GM21515 (cell line): ENCODE measurements at regions not wholly inside any gene's neighbourhood (a gene's known extent, or its start where the extent isn't known, plus 50 kb on each side); places are given as distances from the start of the nearest gene placed in this dataset.

Experiments
- ATAC-seq: cut with Tn5 transposase; IDR thresholded peaks from one replicate; pipeline ENCODE4 v1.9.1; 2021; ENCODE audit not compliant: unreplicated experiment

- ATAC-seq, result no peak
Observed at GRCh38 chr6:126091466-126091865, 105.1 kb downstream of the TRMT11 start.

DNA sequence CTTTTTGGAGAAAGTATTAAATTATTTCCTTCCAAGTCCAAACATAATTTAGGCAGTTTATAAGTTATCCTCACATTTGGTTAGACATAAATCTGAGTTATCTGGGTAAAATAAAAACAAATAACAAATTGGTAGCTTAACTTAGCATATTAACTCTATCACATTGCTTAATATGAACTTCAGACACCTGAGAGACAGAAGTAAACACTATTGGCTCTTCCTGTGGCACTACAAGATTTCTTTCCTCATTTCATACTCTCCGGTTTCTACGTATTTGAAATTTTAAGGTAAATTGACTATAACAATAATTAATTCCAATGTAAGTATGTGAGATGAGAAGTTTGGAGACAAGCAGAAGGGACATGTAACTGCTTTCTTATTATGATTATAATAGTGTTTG, 106.8 kb downstream of the TRMT11 start:
- no peak for ATAC-seq

GRCh38 chr6:126094411-126094810, 108.1 kb downstream of the TRMT11 start:
- no peak for ATAC-seq

DNA sequence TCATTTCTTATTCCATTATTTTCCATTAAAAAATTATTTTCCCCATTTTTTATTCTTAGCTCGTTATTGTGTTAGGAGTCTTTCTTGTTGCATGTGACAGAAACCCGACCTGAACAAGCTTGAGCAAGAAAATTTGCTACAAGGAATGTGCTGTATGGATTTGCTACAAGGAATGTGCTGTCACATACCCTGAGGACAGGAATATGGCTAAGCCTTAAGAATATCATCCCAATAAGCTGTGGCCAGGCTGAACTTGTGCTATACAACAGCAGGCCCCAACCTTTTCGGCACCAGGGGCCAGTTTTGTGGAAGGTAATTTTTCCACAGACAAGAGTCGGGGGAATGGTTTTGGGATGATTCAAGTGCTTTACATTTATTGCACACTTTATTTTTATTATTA, 114.0 kb downstream of the TRMT11 start:
- no peak for ATAC-seq

DNA sequence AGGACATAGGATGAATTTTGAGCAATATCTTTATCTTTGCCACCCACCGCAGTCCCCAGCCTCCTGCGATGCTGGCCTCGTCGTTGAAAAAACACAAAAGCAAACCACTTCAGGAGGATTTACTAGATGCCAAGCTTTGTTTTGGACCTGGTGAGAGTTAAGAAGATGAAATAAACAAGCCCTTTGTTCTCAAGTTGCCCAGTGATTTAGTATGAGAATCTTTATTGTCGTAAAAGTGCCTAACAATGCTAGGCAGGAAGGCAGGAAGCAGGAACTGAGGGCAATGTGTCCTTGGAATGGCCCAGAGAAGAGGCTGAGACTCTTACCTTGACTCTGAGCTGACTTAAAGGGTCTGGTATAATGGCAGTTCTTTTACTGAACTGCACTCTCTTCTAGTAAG, 116.0 kb downstream of the TRMT11 start:
- ATAC-seq, result no peak

DNA sequence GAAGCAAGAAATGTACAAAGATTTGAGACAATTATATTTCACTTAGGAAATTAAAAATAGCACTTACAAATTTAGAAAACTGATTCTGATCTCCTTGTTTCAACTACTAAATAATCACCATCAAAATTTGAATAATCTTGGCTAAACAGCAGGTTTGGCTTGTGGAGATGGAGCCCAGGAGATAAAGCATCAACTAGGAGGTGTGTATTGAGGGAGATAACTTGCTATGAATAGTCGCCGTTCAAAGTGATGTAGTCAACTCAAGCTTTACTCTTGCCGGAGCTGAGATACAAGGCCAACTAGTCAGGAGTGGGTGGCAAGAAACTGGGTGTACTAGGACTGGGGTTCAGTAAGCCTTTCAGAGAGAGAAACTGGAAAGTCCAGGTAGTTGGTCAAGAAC, 117.7 kb downstream of the TRMT11 start:
- ATAC-seq, result no peak

- no peak for ATAC-seq
Observed at GRCh38 chr6:126107475-126108166, 121.3 kb downstream of the TRMT11 start.

DNA sequence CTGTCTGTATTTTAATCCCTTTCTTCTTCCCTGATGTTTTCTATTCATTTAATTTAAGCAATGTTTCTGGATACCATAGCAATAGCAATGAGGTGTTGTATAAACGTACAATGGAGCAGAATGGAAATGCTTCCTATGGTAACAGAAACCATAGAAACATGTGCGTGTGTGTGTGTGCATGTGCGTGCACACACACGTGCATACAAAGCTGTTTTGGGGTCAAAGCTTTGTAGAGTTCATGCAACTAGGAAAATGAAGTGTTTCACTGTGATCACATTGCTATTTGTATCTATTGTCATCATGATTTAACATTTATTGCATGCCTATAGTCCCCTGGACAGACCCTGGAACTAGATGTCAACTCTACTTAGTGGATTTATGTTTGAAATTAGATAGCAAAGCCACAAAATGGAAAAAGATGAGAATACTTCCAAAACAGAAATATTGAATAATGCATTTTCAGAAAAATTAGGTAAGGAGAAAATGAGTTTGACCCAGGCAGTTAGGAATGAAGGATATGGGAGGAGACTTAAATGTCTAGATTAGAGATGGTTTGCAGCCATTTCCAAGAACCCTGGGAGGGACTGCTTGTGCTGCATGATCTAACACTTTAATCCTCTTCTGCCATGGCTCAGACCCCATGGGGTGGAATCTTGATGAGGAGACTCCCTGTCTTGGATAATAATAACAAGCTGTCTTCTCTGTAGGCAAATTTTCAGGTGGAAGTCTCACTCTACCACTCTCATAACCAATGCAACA, 124.4 kb downstream of the TRMT11 start:
- no peak for ATAC-seq

GRCh38 chr6:126111327-126111726, 125.0 kb downstream of the TRMT11 start:
- no peak for ATAC-seq

GRCh38 chr6:126112171-126112632, 125.9 kb downstream of the TRMT11 start:
- no peak for ATAC-seq

DNA sequence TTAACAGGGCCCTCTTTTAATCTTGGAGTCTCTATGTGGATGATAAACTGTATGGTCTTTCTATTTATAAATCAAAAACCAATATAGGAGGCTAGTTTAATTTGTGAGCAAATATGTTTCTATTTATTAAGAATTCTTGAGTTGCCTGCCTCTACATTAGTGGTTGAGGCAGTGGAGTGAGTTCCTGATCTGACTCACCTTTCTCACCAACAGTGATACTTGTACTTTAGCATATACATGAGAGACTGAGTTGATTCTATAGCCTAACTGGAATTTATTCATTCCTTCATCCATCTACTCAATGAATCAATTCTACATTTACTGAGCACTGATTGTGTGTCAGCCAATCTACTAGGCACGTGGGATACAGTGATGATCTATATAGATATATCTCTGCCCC, 126.9 kb downstream of the TRMT11 start:
- no peak for ATAC-seq

DNA sequence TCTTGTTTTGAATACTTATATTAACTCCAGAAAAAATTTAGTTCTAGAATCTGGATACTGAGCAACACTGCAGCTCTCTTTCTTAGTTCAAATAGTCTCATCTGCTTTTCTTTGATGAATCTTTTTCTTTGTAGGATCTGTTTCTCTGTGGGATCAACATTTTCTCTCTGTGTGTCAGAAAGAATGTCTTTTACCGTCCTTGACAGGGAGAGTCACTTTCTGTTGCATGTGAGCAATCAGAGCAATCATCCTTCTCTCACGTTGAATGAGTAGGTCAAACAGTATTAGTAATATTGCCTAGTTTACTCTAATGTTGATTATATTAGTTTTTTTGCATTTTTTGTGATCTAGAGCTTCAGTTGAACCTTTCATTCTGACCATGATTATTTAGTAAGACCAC, 130.9 kb downstream of the TRMT11 start:
- ATAC-seq, result no peak

DNA sequence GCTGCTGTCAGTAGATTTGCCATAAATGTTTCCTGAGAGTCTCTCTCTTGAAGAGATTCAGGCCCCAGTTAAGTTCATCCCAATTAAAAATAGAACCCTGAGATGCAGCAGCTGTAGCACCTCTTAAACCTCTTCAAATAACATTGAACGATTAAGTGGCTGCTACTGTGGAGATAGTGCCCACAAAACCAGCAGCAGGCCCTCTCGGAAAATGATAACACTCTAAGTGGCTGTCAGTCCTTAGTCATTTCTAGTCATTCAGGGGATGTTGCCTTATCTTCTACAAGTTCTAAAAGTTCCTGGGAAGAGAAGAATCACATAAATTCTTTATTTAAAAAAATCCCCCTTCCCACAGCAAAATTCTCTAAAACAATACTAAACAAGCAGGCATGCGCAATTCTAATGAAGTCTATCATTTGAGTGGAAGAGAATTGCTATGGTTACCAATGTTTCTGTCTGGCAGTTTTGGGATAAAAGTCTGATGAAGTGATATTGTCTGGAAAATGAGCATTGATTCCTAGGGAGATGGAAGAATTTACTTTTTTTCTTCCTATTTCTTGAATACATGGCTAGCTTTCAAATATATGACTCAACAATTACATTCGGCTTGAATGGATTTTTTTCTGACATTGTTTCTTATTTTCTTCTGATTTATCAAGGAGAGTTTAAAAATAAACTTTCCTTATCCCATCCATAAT, 131.9 kb downstream of the TRMT11 start:
- no peak for ATAC-seq

DNA sequence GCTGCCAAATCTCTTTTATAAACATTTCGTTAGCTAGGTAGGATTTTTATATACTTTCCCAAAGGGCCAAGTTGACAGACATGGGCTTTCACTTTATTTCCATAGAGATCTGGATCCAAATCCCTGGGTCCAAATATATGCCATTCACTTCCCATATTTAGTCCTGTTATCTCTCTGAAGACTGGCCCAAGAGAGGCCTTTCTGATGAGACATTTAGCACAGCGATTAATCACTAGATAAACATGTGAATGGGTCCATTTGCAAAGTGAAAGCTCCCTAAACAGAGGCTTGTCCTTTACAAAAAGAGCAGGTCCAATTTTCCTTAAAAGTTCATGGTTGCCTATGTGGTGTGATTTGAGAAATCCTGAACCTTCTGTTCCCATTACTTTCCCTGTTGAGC, 132.6 kb downstream of the TRMT11 start:
- ATAC-seq, result no peak

DNA sequence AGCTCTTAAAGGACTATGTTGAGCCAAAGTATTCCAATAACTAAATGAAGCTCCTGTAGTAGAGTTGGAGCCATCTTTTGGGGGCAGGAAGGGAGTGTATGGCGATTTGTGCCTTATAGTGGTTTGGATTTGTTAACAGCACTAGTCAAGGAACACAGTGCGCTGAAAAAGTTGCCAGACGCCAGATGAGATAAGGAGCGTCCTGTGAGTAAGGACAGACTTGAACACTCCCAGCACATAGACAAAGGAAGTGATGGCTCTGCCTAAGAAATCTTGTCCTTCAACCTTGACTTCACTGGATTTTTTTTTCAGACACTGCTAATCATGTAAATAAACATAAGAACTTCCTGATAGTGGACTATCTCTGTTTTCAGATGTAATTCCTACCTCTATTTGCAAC, 136.9 kb downstream of the TRMT11 start:
- ATAC-seq, result no peak

GRCh38 chr6:126127659-126128058, 141.3 kb downstream of the TRMT11 start:
- no peak for ATAC-seq

DNA sequence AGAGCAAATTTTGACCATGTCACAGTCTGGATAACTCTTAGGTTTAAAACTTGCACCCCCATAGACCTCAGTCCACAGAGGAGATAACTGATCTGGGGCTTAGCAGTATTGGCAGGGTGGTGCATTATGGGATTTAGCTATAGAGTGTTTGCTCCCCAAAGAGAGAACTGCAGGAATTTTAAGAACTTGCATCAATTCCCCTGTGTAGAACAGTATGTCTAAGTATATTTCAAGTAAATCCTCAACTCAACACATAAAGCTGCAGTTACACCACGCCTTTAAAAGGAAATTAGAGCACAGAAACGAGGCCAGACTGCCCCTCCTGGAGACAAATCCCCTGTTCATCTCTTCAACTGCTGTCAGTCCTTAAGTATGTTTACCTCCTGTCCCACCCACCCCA, 144.9 kb downstream of the TRMT11 start:
- ATAC-seq, result no peak

DNA sequence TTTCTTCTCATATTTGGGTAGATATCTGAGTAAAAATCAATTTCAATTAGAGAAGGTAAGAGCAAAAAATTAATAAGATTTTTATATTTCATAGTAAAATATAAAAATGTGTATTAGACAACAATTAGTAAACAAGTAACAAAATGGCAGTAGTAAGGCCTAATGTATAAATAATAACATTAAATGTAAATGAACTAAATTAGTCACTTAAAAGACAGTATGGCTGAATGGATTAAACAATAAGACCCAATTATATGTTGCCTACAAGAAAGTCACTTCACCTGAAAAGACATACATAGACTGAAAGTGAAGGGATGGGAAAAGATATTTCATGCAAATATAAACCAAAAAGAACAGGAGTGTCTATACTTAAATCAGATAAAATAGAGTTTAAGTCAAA, 147.6 kb downstream of the TRMT11 start:
- ATAC-seq, result no peak

DNA sequence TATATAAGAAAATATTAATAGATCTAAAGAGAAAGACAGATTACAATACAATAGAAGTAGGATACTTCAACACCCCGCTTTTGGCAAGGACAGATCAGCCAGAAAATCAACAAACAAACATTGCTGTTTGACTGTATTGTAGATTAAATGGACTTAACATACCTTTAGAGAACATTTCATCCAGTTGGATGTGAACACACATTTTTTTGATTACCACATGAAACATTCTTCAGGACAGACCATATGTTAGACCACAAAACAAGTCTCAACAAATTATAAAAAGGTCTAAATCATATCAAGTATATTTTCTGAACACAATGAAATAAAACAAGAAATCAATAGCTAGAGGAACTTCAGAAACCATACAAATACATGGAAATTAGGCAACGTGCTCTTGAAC, 148.2 kb downstream of the TRMT11 start:
- ATAC-seq, result no peak

- ATAC-seq, result no peak
Observed at GRCh38 chr6:126140015-126140414, 153.7 kb downstream of the TRMT11 start.

GRCh38 chr6:126143761-126144251, 157.5 kb downstream of the TRMT11 start:
- ATAC-seq, result no peak

DNA sequence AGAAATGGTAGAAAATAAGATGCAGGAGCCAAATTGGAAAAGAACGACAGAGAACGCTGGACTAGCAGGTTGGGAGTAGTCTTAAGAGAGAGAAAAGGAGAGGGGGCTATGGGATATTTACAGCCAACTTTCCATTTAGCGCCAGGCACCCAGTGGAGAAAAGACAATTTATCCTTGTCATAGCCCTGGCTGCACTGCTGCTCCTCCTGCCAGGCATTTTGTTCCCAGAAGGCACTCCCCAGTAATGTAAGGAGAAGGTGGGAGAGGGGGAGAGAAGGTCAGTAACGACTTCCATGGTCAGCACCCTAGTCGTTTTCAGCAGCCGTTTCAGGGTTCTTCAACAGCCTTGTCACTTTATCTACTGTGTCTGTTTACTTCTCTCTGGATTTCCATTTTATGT, 159.0 kb downstream of the TRMT11 start:
- ATAC-seq, result no peak
